ENCODE measurements at regions not wholly inside any gene's neighbourhood (a gene's known extent, or its start where the extent isn't known, plus 50 kb on each side); places are given as distances from the start of the nearest gene placed in this dataset.

- no peak for TF ChIP-seq CTCF (conservative IDR thresholded peaks at IDR 0.05; ENCODE audit: low read depth, low read length)
- TF ChIP-seq EZH2 (IDR thresholded peaks at IDR 0.05; ENCODE audit: low read length, unreplicated experiment) = no peak
Observed at GRCh38 chr2:215487002-215487372, 51.1 kb upstream of the FN1 start.
